Trophoblast cell (in vitro differentiated cells and primary cell): ENCODE measurements at regions not wholly inside any gene's neighbourhood (a gene's known extent, or its start where the extent isn't known, plus 50 kb on each side); places are given as distances from the start of the nearest gene placed in this dataset.

ENCODE experiments used
- DNase-seq, 2 donors: peaks; one replicate each; pipeline ENCODE4 v3.0.0-alpha.2; 2016
- H2AFZ ChIP-seq: 2 replicates; pipeline ENCODE4 v1.6.1; 2013; ENCODE audit warnings: low read length, moderate library complexity, mild to moderate bottlenecking; ENCODE audit not compliant: insufficient read depth, poor library complexity
- H2AK5ac ChIP-seq: 2 replicates; pipeline ENCODE4 v1.6.1; 2013; ENCODE audit warnings: mild to moderate bottlenecking, low read length
- H2BK120ac ChIP-seq: 2 replicates; pipeline ENCODE4 v1.6.1; 2013; ENCODE audit warnings: low read length, mild to moderate bottlenecking, moderate library complexity; ENCODE audit not compliant: insufficient read depth, poor library complexity
- H2BK12ac ChIP-seq: 2 replicates; pipeline ENCODE4 v1.6.1; 2013; ENCODE audit warnings: mild to moderate bottlenecking, low read length, moderate library complexity
- H2BK5ac ChIP-seq: 2 replicates; pipeline ENCODE4 v1.6.1; 2013; ENCODE audit warnings: low read length, low read depth, moderate library complexity, mild to moderate bottlenecking; ENCODE audit not compliant: poor library complexity
- H3K14ac ChIP-seq: 2 replicates; pipeline ENCODE4 v1.6.1; 2013; ENCODE audit warnings: mild to moderate bottlenecking, low read length
- H3K18ac ChIP-seq: 2 replicates; pipeline ENCODE4 v1.6.1; 2013; ENCODE audit warnings: mild to moderate bottlenecking, low read length
- H3K23ac ChIP-seq: 2 replicates; pipeline ENCODE4 v1.6.1; 2013; ENCODE audit warnings: low read length
- H3K27ac ChIP-seq: 2 replicates; pipeline ENCODE4 v1.5.1; 2013; ENCODE audit warnings: low read depth, mild to moderate bottlenecking, inconsistent platforms, low read length, moderate library complexity
- H3K27me3 ChIP-seq: 2 replicates; pipeline ENCODE4 v1.6.1; 2013; ENCODE audit warnings: inconsistent platforms, mild to moderate bottlenecking, low read length, moderate library complexity; ENCODE audit not compliant: insufficient read depth
- H3K36me3 ChIP-seq, 2 experiments: 1 replicate in 1 of 2; 2 replicates in 1 of 2; pipeline ENCODE4 v1.6.1; 2013; ENCODE audit warnings: low read length in 2 of 2, mild to moderate bottlenecking in 2 of 2, moderate library complexity in 1 of 2; ENCODE audit not compliant: insufficient read depth in 2 of 2, control insufficient read depth in 1 of 2
- H3K4ac ChIP-seq: 2 replicates; pipeline ENCODE4 v1.6.1; 2013; ENCODE audit warnings: low read depth, mild to moderate bottlenecking, low read length, moderate library complexity
- H3K4me1 ChIP-seq, 2 experiments: 1 replicate in 1 of 2; 2 replicates in 1 of 2; pipeline ENCODE4 v1.6.1; 2013; ENCODE audit warnings: low read length in 2 of 2, mild to moderate bottlenecking in 2 of 2, moderate library complexity in 1 of 2; ENCODE audit not compliant: insufficient read depth in 2 of 2, control insufficient read depth in 1 of 2
- H3K4me2 ChIP-seq: 2 replicates; pipeline ENCODE4 v1.6.1; 2013; ENCODE audit warnings: inconsistent platforms, mild to moderate bottlenecking, low read length, moderate library complexity
- H3K4me3 ChIP-seq: 2 replicates; pipeline ENCODE4 v1.5.1; 2013; ENCODE audit warnings: mild to moderate bottlenecking, low read depth, low read length, inconsistent platforms
- H3K79me1 ChIP-seq: one replicate; pipeline ENCODE4 v1.6.1; 2013; ENCODE audit warnings: low read length
- H3K79me2 ChIP-seq: 2 replicates; pipeline ENCODE4 v1.6.1; 2013; ENCODE audit warnings: low read length, mild to moderate bottlenecking; ENCODE audit not compliant: control insufficient read depth, insufficient read depth, poor library complexity
- H3K9ac ChIP-seq: 2 replicates; pipeline ENCODE4 v1.6.1; 2013; ENCODE audit warnings: mild to moderate bottlenecking, low read length
- H3K9me3 ChIP-seq: 2 replicates; pipeline ENCODE4 v1.6.1; 2013; ENCODE audit warnings: low read depth, mild to moderate bottlenecking, control low read depth, inconsistent platforms, low read length; ENCODE audit not compliant: insufficient read depth
- H4K12ac ChIP-seq: 2 replicates; pipeline ENCODE4 v1.6.1; 2013; ENCODE audit warnings: low read depth, mild to moderate bottlenecking, low read length, moderate library complexity
- H4K8ac ChIP-seq: 2 replicates; pipeline ENCODE4 v1.6.1; 2013; ENCODE audit warnings: low read depth, mild to moderate bottlenecking, low read length, moderate library complexity
- H4K91ac ChIP-seq: one replicate; pipeline ENCODE4 v1.6.1; 2013; ENCODE audit warnings: low read depth, mild to moderate bottlenecking, low read length, moderate library complexity
- WGBS: extraction: QIAGEN DNeasy Blood & Tissue Kit; methylation state at CpG from one replicate; pipeline ENCODE4 v1.1.7; 2013; ENCODE audit warnings: missing lambda C conversion rate; ENCODE audit not compliant: insufficient read length, insufficient coverage; ENCODE audit errors: extremely low coverage; 5-methylcytosine and 5-hydroxymethylcytosine counted together

GRCh38 chr18:25830787-25831186 is 259.6 kb downstream of the SS18 start:
- H3K9ac ChIP-seq = no peak overlapping the region
- H3K18ac ChIP-seq = no peak overlapping the region
- H3K4me2 ChIP-seq = no peak overlapping the region
- H3K27ac ChIP-seq = peak overlapping the region; percentile 92
- H4K91ac ChIP-seq = peak overlapping the region; percentile 99
- H3K79me2 ChIP-seq = peaks cover 11% of the 10 kb centered on the region
- no peaks in the 10 kb centered on the region for H3K9me3 ChIP-seq
- H3K14ac ChIP-seq = no peak overlapping the region
- H4K12ac ChIP-seq = no peak overlapping the region
- WGBS = no CpG with 5 or more reads among the region's 2 CpGs
- no peak overlapping the region for H3K4ac ChIP-seq
- H2BK5ac ChIP-seq = peak overlapping the region; percentile 99
- H2BK12ac ChIP-seq = no peak overlapping the region
- no peak overlapping the region for H4K8ac ChIP-seq
- no peak overlapping the region for H3K4me3 ChIP-seq
- no peak overlapping the region for H3K23ac ChIP-seq
- no peak overlapping the region for H2AK5ac ChIP-seq
- peaks cover 44% of the 10 kb centered on the region for H3K79me1 ChIP-seq
- no peak overlapping the region for H2AFZ ChIP-seq
- H3K36me3 ChIP-seq = no peaks in the 10 kb centered on the region
- peak; percentile 97 to 98 for DNase-seq
- peaks cover 25 to 30% of the 10 kb centered on the region in 2 experiments for H3K4me1 ChIP-seq
- H3K27me3 ChIP-seq = no peaks in the 10 kb centered on the region
- H2BK120ac ChIP-seq = peak overlapping the region; percentile 99

GRCh38 chr18:25827961-25828561 is 262.4 kb downstream of the SS18 start:
- Histone ChIP-seq H3K4me3 (no peak overlapping the region), H3K18ac (no peak overlapping the region), H3K23ac (no peak overlapping the region), H3K9ac (no peak overlapping the region), H4K8ac (no peak overlapping the region), H3K36me3 (no peaks in the 10 kb centered on the region), H3K4ac (no peak overlapping the region), H2AK5ac (no peak overlapping the region), H2BK120ac (no peak overlapping the region), H3K4me2 (no peak overlapping the region), H4K91ac (no peak overlapping the region), H3K27me3 (no peaks in the 10 kb centered on the region), H3K79me2 (peaks cover 14% of the 10 kb centered on the region), H2AFZ (no peak overlapping the region), H3K27ac (peak overlapping the region; percentile 96), H3K4me1 (peaks cover 34 to 39% of the 10 kb centered on the region in 2 experiments), H4K12ac (no peak overlapping the region), H2BK5ac (peak overlapping the region; percentile 100), H3K14ac (no peak overlapping the region), H2BK12ac (no peak overlapping the region), H3K79me1 (peaks cover 49% of the 10 kb centered on the region), H3K9me3 (no peaks in the 10 kb centered on the region)
- WGBS = no CpG with 5 or more reads among the region's 13 CpGs
- peak; percentile 88 to 97 for DNase-seq

GRCh38 chr18:25827228-25827627 is 263.2 kb downstream of the SS18 start:
- Histone ChIP-seq H3K23ac (peak overlapping the region; percentile 78), H4K8ac (peak overlapping the region; percentile 86), H3K79me1 (peaks cover 45% of the 10 kb centered on the region), H3K4ac (peak overlapping the region; percentile 71), H2AFZ (peak overlapping the region; percentile 56), H3K4me2 (no peak overlapping the region), H2AK5ac (peak overlapping the region; percentile 97), H3K9ac (peak overlapping the region; percentile 68), H2BK5ac (peak overlapping the region; percentile 100), H3K27me3 (no peaks in the 10 kb centered on the region), H3K36me3 (no peaks in the 10 kb centered on the region), H2BK120ac (peak overlapping the region; percentile 97), H4K91ac (peak overlapping the region; percentile 100), H3K14ac (peak overlapping the region; percentile 97), H2BK12ac (peak overlapping the region; percentile 99), H3K79me2 (peaks cover 14% of the 10 kb centered on the region), H3K4me3 (no peak overlapping the region), H3K9me3 (no peaks in the 10 kb centered on the region), H4K12ac (no peak overlapping the region), H3K4me1 (peaks cover 34 to 39% of the 10 kb centered on the region in 2 experiments), H3K27ac (peak overlapping the region; percentile 96), H3K18ac (peak overlapping the region; percentile 93)
- peak in 1 of 2 donors; percentile 17 for DNase-seq
- WGBS = no CpG with 5 or more reads among the region's 4 CpGs

- H3K4me2 ChIP-seq = no peak overlapping the region
- H4K12ac ChIP-seq = peak overlapping the region; percentile 45
- peak overlapping the region; percentile 96 for H3K27ac ChIP-seq
- H3K36me3 ChIP-seq = no peaks in the 10 kb centered on the region
- no peaks in the 10 kb centered on the region for H3K27me3 ChIP-seq
- peak; percentile 33 to 56 for DNase-seq
- peak overlapping the region; percentile 99 for H2BK12ac ChIP-seq
- H3K23ac ChIP-seq = no peak overlapping the region
- H4K8ac ChIP-seq = peak overlapping the region; percentile 86
- H3K4ac ChIP-seq = peak overlapping the region; percentile 71
- peak overlapping the region; percentile 97 for H2BK120ac ChIP-seq
- peaks cover 34 to 39% of the 10 kb centered on the region in 2 experiments for H3K4me1 ChIP-seq
- H3K4me3 ChIP-seq = no peak overlapping the region
- peak overlapping the region; percentile 100 for H4K91ac ChIP-seq
- no peak overlapping the region for H3K9ac ChIP-seq
- peak overlapping the region; percentile 52 for H2AFZ ChIP-seq
- H3K14ac ChIP-seq = peak overlapping the region; percentile 97
- H3K9me3 ChIP-seq = no peaks in the 10 kb centered on the region
- H3K79me2 ChIP-seq = peaks cover 14% of the 10 kb centered on the region
- peak overlapping the region; percentile 100 for H2BK5ac ChIP-seq
- WGBS = no CpG with 5 or more reads among the region's 5 CpGs
- peak overlapping the region; percentile 93 for H3K18ac ChIP-seq
- H2AK5ac ChIP-seq = peak overlapping the region; percentile 97
- H3K79me1 ChIP-seq = peaks cover 43% of the 10 kb centered on the region
These were observed 263.6 kb downstream of the SS18 start for GRCh38 chr18:25826823-25827222.
